ENCODE measurements at regions not wholly inside any gene's neighbourhood (a gene's known extent, or its start where the extent isn't known, plus 50 kb on each side); places are given as distances from the start of the nearest gene placed in this dataset.

DNA sequence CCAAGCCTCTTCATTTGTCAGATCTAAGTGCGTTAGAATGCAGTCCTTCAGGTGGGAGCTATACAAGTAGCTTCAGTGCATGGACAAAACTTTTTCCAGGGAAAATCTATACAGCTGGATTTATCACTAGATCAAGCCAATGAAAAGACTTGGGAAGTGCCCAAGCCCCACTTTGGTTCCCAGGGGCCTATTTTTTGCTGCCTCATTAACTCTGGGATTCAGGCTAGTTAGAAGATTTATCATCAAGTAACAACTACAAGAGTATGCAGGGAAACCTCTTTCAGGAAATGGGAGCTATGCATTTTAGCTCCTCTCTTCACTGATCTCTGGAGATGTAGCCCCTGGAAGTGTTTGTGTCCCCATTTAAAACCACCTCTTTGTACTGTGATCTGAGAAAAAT, 908.8 kb downstream of the SQOR start:
- ChIA-PET POLR2A (interaction anchor here (0.7 kb wide), 1 partner anchor 9 kb away, joined by 3 read pairs; no protein-coding TSS in a partner anchor), CTCF (ENCODE audit: unreplicated experiment) (no interaction called here)
- Histone ChIP-seq H4K20me1 (ENCODE audit: insufficient read depth, low read length) (no peaks in the 10 kb centered on the region), H3K4me1 (ENCODE audit: insufficient read depth, low read length, poor library complexity, severe bottlenecking) (no peaks in the 10 kb centered on the region), H3K27ac (ENCODE audit: low read depth, low read length, poor library complexity, severe bottlenecking) (no peak overlapping the region), H3K79me2 (ENCODE audit: insufficient read depth, low read depth, low read length) (no peaks in the 10 kb centered on the region), H3K36me3 (ENCODE audit: insufficient read depth, low read length) (no peaks in the 10 kb centered on the region), H3K9me3 (ENCODE audit: low read length) (no peaks in the 10 kb centered on the region), H2AFZ (ENCODE audit: low read length) (no peak overlapping the region), H3K9me2 (ENCODE audit: insufficient read depth, low read length) (no peaks in the 10 kb centered on the region), H3K4me2 (ENCODE audit: low read length) (no peak overlapping the region), H3K4me3 (ENCODE audit: low read depth, low read length, poor library complexity, severe bottlenecking) (no peak overlapping the region)
- BruUV-seq (replicated peaks) = no TSS peak
- DNase-seq (ENCODE audit: low spot score) = no peak
- intact Hi-C loops (cut with micrococcal nuclease; ENCODE audit: unreplicated experiment) = no loop called here
- TF ChIP-seq EZH2phosphoT487 (IDR thresholded peaks at IDR 0.05; ENCODE audit: borderline replicate concordance, low read depth, low read length) = no peak
- TF ChIP-seq CTCF (conservative IDR thresholded peaks at IDR 0.05; ENCODE audit: low read length) = no peak

DNA sequence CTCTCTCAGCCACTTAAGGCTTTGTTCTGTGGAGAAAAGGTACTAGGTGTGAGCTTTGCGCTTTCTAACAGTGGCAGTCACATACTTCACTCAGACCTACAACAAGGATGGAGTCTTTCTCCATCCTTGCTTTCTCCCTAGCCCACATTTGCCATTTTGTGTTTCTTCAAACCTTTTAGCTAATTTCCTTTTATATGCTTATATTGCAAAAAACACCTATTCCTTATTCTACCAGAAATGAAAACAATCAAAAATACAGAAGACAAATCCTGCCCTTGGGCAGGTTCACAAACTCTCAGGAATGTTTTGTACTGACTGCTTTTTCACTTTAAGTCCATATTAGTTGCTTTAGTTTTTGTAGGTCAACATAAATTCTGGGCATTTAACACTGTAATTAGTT, 914.2 kb downstream of the SQOR start:
- H3K4me3 ChIP-seq (ENCODE audit: low read depth, low read length, poor library complexity, severe bottlenecking) = no peak overlapping the region
- H3K4me1 ChIP-seq (ENCODE audit: insufficient read depth, low read length, poor library complexity, severe bottlenecking) = no peaks in the 10 kb centered on the region
- TF ChIP-seq CTCF (conservative IDR thresholded peaks at IDR 0.05; ENCODE audit: low read length) = no peak
- no peak for TF ChIP-seq EZH2phosphoT487 (IDR thresholded peaks at IDR 0.05; ENCODE audit: borderline replicate concordance, low read depth, low read length)
- H3K79me2 ChIP-seq (ENCODE audit: insufficient read depth, low read depth, low read length) = no peaks in the 10 kb centered on the region
- intact Hi-C loops (cut with micrococcal nuclease; ENCODE audit: unreplicated experiment) = no loop called here
- no peaks in the 10 kb centered on the region for H3K9me3 ChIP-seq (ENCODE audit: low read length)
- H3K36me3 ChIP-seq (ENCODE audit: insufficient read depth, low read length) = no peaks in the 10 kb centered on the region
- no peak overlapping the region for H3K27ac ChIP-seq (ENCODE audit: low read depth, low read length, poor library complexity, severe bottlenecking)
- H2AFZ ChIP-seq (ENCODE audit: low read length) = no peak overlapping the region
- DNase-seq (ENCODE audit: low spot score) = no peak
- no peaks in the 10 kb centered on the region for H4K20me1 ChIP-seq (ENCODE audit: insufficient read depth, low read length)
- no peaks in the 10 kb centered on the region for H3K9me2 ChIP-seq (ENCODE audit: insufficient read depth, low read length)
- no peak overlapping the region for H3K4me2 ChIP-seq (ENCODE audit: low read length)
- ChIA-PET CTCF (ENCODE audit: unreplicated experiment) (no interaction called here), POLR2A (interaction anchor here (0.7 kb wide), 1 partner anchor 103 kb away, joined by 3 read pairs; no protein-coding TSS in a partner anchor)
- BruUV-seq (replicated peaks) = no TSS peak

- Histone ChIP-seq H3K4me3 (ENCODE audit: low read depth, low read length, poor library complexity, severe bottlenecking) (no peak overlapping the region), H3K4me1 (ENCODE audit: insufficient read depth, low read length, poor library complexity, severe bottlenecking) (no peaks in the 10 kb centered on the region), H2AFZ (ENCODE audit: low read length) (no peak overlapping the region), H3K9me3 (ENCODE audit: low read length) (no peaks in the 10 kb centered on the region), H3K27ac (ENCODE audit: low read depth, low read length, poor library complexity, severe bottlenecking) (no peak overlapping the region), H3K4me2 (ENCODE audit: low read length) (no peak overlapping the region), H3K9me2 (ENCODE audit: insufficient read depth, low read length) (no peaks in the 10 kb centered on the region), H3K79me2 (ENCODE audit: insufficient read depth, low read depth, low read length) (no peaks in the 10 kb centered on the region), H3K36me3 (ENCODE audit: insufficient read depth, low read length) (no peaks in the 10 kb centered on the region; the same call in 1 of the 2 replicates), H4K20me1 (ENCODE audit: insufficient read depth, low read length) (no peaks in the 10 kb centered on the region)
- ChIA-PET CTCF (ENCODE audit: unreplicated experiment) (no interaction called here), POLR2A (no interaction called here)
- TF ChIP-seq EZH2phosphoT487 (IDR thresholded peaks at IDR 0.05; ENCODE audit: borderline replicate concordance, low read depth, low read length) (no peak), CTCF (conservative IDR thresholded peaks at IDR 0.05; ENCODE audit: low read length) (no peak)
- BruUV-seq (replicated peaks) = no TSS peak
- intact Hi-C loops (cut with micrococcal nuclease; ENCODE audit: unreplicated experiment) = no loop called here
- DNase-seq (ENCODE audit: low spot score) = no peak
These were observed 917.5 kb downstream of the SQOR start for GRCh38 chr15:46552316-46552715.

Data from OCI-LY7 (cell line).